ENCODE measurements at regions not wholly inside any gene's neighbourhood (a gene's known extent, or its start where the extent isn't known, plus 50 kb on each side); places are given as distances from the start of the nearest gene placed in this dataset.

GRCh38 chr10:36182606-36183005 lies 540.5 kb upstream of the FZD8 start:
- no peaks in the 10 kb centered on the region for H4K20me1 ChIP-seq (ENCODE audit: insufficient read depth, low read length)
- no peaks in the 10 kb centered on the region for H3K79me2 ChIP-seq (ENCODE audit: low read length)
- H3K9me2 ChIP-seq (replicated peaks; ENCODE audit: insufficient read depth, low read length): no peaks in the 10 kb centered on the region
- no peak overlapping the region for H2AFZ ChIP-seq (ENCODE audit: low read length)
- DNase-seq: no peak
- TF ChIP-seq EZH2 (optimal IDR thresholded peaks at IDR 0.05; ENCODE audit: low read depth, low read length): no peak
- TF ChIP-seq, protein P1, sequence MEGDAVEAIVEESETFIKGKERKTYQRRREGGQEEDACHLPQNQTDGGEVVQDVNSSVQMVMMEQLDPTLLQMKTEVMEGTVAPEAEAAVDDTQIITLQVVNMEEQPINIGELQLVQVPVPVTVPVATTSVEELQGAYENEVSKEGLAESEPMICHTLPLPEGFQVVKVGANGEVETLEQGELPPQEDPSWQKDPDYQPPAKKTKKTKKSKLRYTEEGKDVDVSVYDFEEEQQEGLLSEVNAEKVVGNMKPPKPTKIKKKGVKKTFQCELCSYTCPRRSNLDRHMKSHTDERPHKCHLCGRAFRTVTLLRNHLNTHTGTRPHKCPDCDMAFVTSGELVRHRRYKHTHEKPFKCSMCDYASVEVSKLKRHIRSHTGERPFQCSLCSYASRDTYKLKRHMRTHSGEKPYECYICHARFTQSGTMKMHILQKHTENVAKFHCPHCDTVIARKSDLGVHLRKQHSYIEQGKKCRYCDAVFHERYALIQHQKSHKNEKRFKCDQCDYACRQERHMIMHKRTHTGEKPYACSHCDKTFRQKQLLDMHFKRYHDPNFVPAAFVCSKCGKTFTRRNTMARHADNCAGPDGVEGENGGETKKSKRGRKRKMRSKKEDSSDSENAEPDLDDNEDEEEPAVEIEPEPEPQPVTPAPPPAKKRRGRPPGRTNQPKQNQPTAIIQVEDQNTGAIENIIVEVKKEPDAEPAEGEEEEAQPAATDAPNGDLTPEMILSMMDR (IDR thresholded peaks at IDR 0.05; ENCODE audit: low read length): no peak
- no peak for TF ChIP-seq EZH2phosphoT487 (IDR thresholded peaks at IDR 0.05; ENCODE audit: low read length)
- no peak overlapping the region for H3K27ac ChIP-seq (ENCODE audit: low read length)
- H3K9ac ChIP-seq (ENCODE audit: low read length): no peak overlapping the region
- no peak overlapping the region for H3K4me3 ChIP-seq (ENCODE audit: low read length)
- no peak overlapping the region for H3K4me2 ChIP-seq (ENCODE audit: low read depth, low read length)
- H3F3A ChIP-seq (ENCODE audit: insufficient read depth, low read length): no peaks in the 10 kb centered on the region
- no peaks in the 10 kb centered on the region for H3K9me3 ChIP-seq (replicated peaks; ENCODE audit: insufficient read depth, low read length)
- H3K36me3 ChIP-seq (replicated peaks; ENCODE audit: insufficient read depth, low read length): no peaks in the 10 kb centered on the region
- no peaks in the 10 kb centered on the region for H3K4me1 ChIP-seq (ENCODE audit: low read length)
- H3K27me3 ChIP-seq (replicated peaks; ENCODE audit: insufficient read depth, low read length): no peaks in the 10 kb centered on the region

GRCh38 chr10:36182179-36182566 lies 540.1 kb upstream of the FZD8 start:
- H3K4me2 ChIP-seq (ENCODE audit: low read depth, low read length): no peak overlapping the region
- no peaks in the 10 kb centered on the region for H3K36me3 ChIP-seq (replicated peaks; ENCODE audit: insufficient read depth, low read length)
- no peaks in the 10 kb centered on the region for H3K27me3 ChIP-seq (replicated peaks; ENCODE audit: insufficient read depth, low read length)
- no peaks in the 10 kb centered on the region for H3K9me2 ChIP-seq (replicated peaks; ENCODE audit: insufficient read depth, low read length)
- no peaks in the 10 kb centered on the region for H3K79me2 ChIP-seq (ENCODE audit: low read length)
- DNase-seq: no peak
- H3K9ac ChIP-seq (ENCODE audit: low read length): no peak overlapping the region
- H2AFZ ChIP-seq (ENCODE audit: low read length): no peak overlapping the region
- TF ChIP-seq EZH2phosphoT487 (IDR thresholded peaks at IDR 0.05; ENCODE audit: low read length) (no peak), EZH2 (optimal IDR thresholded peaks at IDR 0.05; ENCODE audit: low read depth, low read length) (no peak)
- TF ChIP-seq, protein P1 (IDR thresholded peaks at IDR 0.05; ENCODE audit: low read length): no peak
- no peaks in the 10 kb centered on the region for H3K9me3 ChIP-seq (replicated peaks; ENCODE audit: insufficient read depth, low read length)
- no peaks in the 10 kb centered on the region for H4K20me1 ChIP-seq (ENCODE audit: insufficient read depth, low read length)
- no peak overlapping the region for H3K27ac ChIP-seq (ENCODE audit: low read length)
- H3K4me1 ChIP-seq (ENCODE audit: low read length): no peaks in the 10 kb centered on the region
- no peak overlapping the region for H3K4me3 ChIP-seq (ENCODE audit: low read length)
- no peaks in the 10 kb centered on the region for H3F3A ChIP-seq (ENCODE audit: insufficient read depth, low read length)

- Histone ChIP-seq H3K79me2 (ENCODE audit: low read length) (no peaks in the 10 kb centered on the region), H3K4me3 (ENCODE audit: low read length) (no peak overlapping the region), H2AFZ (ENCODE audit: low read length) (no peak overlapping the region), H4K20me1 (ENCODE audit: insufficient read depth, low read length) (no peaks in the 10 kb centered on the region), H3K36me3 (replicated peaks; ENCODE audit: insufficient read depth, low read length) (no peaks in the 10 kb centered on the region), H3K9me2 (replicated peaks; ENCODE audit: insufficient read depth, low read length) (no peaks in the 10 kb centered on the region), H3K27ac (ENCODE audit: low read length) (no peak overlapping the region), H3K9ac (ENCODE audit: low read length) (no peak overlapping the region), H3K4me2 (ENCODE audit: low read depth, low read length) (no peak overlapping the region), H3K27me3 (replicated peaks; ENCODE audit: insufficient read depth, low read length) (no peaks in the 10 kb centered on the region), H3K4me1 (ENCODE audit: low read length) (no peaks in the 10 kb centered on the region), H3K9me3 (replicated peaks; ENCODE audit: insufficient read depth, low read length) (no peaks in the 10 kb centered on the region), H3F3A (ENCODE audit: insufficient read depth, low read length) (no peaks in the 10 kb centered on the region)
- TF ChIP-seq EZH2phosphoT487 (IDR thresholded peaks at IDR 0.05; ENCODE audit: low read length) (no peak), EZH2 (optimal IDR thresholded peaks at IDR 0.05; ENCODE audit: low read depth, low read length) (no peak)
- TF ChIP-seq, protein P1 (IDR thresholded peaks at IDR 0.05; ENCODE audit: low read length): no peak
- DNase-seq: no peak
These were observed 539.5 kb upstream of the FZD8 start for GRCh38 chr10:36181426-36182178.

Measured in MM.1S (cell line).